Anterior cingulate cortex (tissue), 58 donors: ENCODE measurements at regions not wholly inside any gene's neighbourhood (a gene's known extent, or its start where the extent isn't known, plus 50 kb on each side); places are given as distances from the start of the nearest gene placed in this dataset.

Experiments used
- DNase-seq, 58 donors: peaks; one replicate each; lab custom pipeline; 2025; lab: John Stamatoyannopoulos, UW

DNA sequence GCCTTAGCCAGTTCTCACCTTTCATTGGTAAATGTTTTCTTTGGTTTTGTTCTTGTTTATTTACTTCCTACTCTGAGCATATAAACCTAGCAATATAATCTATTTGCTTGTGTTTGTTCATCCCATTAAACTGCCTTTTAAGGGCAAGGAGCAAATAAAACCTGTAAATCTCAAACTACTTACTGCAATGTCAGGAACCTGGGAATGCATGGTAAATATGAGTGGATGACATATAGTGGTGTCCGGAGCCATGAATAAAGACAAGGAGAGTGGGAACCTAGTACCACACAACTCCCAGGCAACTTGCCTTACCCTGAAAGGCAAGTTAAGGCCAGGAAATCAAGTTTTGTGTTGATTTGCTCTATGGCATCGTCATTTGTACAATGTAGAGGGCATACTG lies 1133.7 kb upstream of the NCAM2 start:
- DNase-seq, result no peak

- no peak for DNase-seq
Measured at GRCh38 chr21:19870682-19871081, 1127.5 kb upstream of the NCAM2 start.

DNA sequence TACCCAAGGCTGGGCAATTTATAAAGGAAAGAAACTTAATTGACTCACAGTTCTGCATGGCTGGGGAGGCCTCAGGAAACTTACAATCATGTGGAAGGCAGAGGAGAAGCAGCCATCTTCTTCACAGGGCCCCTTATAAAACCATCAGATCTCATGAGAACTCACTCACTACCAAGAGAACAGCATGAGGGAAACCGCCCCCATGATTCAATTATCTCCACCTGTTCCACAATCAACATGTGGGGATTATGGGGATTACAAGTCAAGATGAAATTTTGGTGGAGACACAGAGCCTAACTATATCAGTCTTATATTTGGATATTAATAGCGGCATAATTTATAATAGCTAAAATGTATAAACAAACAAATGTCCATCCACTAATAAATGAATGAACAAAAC lies 1123.7 kb upstream of the NCAM2 start:
- no peak for DNase-seq

GRCh38 chr21:19878133-19878532 lies 1120.1 kb upstream of the NCAM2 start:
- DNase-seq, result no peak

DNA sequence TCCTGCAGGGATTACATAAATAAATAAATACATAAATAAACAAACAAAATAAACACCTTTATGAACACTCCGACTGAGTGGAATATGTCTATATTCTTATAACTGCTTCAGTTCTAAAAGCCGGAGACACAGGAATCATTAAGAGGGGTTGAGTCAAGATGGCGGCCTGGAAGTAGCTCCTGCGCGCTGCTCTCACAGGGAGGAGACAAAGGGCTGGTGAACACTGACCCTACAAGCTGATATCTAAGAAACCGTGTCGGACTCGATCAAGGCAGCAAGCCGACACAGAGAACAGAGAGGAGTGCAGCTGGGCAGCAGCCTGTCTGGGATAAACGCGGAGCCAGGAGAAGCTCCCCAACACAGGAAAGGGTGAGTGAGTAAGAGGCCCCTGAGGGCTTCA lies 1098.6 kb upstream of the NCAM2 start:
- no peak for DNase-seq

DNA sequence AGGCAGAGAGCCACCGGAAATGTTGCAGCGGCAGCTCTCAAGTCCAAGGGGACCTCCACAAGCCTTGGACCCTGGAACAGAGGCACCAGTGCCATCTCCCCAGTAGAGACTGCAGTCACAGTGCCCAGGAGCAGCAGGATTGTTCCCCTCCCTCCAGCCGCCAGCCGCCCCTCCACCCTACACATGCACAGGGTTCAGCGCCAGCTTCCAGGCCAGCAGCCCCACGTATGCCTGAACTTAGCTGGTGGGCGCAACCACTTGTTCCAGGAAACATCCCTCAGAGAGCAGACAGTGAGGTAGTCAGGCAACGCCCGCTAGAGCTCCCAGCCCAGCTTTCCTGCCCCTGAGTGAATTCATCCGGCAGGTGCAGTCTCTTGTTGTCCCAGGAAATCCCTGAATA lies 1098.1 kb upstream of the NCAM2 start:
- DNase-seq, result no peak

GRCh38 chr21:19908390-19908789 lies 1089.8 kb upstream of the NCAM2 start:
- DNase-seq, result no peak

DNA sequence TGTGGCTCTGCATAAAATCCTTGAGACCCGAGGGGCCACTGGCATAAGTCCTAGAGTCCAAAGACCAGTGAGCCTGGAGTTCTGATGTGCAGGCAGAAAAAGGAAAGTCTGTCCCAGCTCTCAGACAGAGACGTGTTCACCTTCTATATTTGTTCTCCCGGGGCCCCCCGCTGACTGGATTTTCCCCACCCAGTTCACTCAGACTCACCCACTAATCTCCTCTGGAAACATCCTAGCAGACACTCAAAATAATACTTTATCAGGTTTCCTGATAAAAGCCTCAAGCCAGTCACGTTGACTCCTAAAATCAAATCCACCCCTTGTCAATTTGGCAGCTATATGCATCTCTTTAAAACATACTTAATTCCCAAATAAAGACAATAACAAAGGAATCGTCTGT lies 1084.2 kb upstream of the NCAM2 start:
- no peak for DNase-seq

- no peak for DNase-seq
Measured at GRCh38 chr21:19921211-19921610, 1077.0 kb upstream of the NCAM2 start.

- no peak for DNase-seq
Measured at GRCh38 chr21:19922122-19922521, 1076.1 kb upstream of the NCAM2 start.

- DNase-seq, result no peak
Measured at GRCh38 chr21:19935467-19935866, 1062.7 kb upstream of the NCAM2 start.

DNA sequence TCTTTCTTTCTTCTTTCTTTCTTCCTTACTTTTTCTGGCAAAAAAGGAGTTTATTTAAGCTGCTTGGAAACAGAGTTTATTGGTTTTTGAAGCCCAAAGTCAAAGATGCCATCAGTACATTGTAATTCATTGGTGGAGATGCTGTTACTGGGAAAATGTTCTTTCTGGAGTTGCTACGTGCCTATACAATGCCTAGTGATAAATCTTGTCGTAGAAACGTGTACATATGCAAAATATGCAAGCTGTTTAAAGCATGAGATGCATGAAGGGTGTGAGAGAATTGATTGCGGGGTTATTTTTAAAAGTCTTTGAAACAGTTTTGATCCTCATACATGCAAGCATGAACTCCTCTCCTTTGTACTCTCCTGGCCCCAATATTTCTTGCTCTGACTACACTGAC lies 1060.6 kb upstream of the NCAM2 start:
- no peak for DNase-seq

DNA sequence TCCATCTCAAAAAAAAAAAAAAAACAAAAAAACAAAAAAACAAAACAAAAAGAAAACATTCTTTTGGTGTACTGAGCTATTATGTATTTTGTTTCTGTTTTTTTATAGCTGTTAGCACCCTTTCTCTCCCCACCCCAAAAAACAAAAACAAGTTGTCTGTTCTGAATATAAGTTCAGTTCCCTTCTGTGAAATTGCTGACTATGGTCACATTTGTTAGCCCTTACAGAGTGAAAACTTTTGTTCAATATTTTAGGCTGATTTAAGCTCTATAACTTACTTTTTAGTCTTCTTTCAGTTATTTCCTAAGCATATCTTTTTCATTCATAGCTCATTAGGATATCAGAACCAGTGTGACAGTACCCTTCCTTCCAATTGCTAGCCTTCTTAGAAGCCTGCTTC lies 1056.6 kb upstream of the NCAM2 start:
- no peak for DNase-seq

DNA sequence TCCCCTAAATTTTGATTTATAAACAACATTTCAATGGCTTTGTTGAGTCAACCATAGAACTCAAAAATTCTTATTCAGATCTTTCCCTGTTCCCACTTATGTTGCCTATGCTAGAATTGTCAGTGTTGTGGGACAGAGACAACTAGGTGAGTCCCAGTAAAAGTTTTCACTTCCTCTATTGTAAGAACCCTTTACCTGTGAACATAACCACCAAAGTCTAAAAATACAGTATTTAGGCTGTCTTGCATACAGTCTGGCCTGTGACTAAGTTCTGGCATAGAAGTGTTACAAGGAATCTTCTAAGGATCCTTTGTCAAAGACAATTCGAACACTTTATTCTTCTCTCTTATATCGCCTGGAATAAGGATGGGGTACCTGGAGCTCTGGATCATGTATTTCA lies 1047.9 kb upstream of the NCAM2 start:
- DNase-seq, result no peak

GRCh38 chr21:19969156-19969555 lies 1029.1 kb upstream of the NCAM2 start:
- no peak for DNase-seq

GRCh38 chr21:19981938-19982337 lies 1016.3 kb upstream of the NCAM2 start:
- DNase-seq, result no peak

- DNase-seq, result no peak
Measured at GRCh38 chr21:19986396-19986795, 1011.8 kb upstream of the NCAM2 start.

DNA sequence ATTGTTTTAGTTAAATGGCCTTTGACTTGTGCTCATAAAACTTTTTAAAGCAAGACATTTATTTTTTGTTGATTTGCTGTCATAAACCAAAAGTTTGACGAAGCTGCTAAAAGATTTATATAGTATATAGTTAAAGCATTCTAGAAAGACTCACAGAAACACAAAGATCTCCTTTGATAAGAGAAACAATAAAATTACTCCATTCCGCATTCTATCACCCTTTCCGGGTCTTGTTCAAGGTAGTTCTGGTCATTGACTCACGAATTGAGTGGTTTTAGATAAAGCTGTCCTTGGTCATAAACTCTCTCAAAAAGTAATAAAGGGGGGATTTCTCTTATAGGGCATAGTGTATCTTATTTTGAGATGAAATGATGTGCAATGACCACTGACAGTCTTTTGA lies 1010.5 kb upstream of the NCAM2 start:
- no peak for DNase-seq

DNA sequence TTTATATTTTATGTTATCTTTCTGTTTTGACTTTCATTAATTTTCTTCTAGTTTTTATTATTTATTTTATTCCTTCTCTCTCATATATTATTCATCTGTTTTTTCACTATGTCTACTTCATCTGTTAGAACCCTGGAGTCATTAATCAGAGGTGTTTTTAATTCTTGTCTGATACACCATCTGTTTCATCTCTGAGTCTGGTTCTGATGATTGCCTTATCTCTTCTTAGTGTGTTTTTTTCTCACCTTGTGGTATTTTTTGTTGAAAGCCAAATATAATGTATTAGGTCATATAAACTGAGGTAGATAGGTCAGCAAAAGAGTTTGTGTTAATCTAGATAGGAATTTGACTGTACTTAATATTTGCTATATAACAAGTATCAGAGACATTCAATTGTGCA lies 1005.7 kb upstream of the NCAM2 start:
- DNase-seq, result no peak

GRCh38 chr21:19993268-19993667 lies 1004.9 kb upstream of the NCAM2 start:
- DNase-seq, result no peak

DNA sequence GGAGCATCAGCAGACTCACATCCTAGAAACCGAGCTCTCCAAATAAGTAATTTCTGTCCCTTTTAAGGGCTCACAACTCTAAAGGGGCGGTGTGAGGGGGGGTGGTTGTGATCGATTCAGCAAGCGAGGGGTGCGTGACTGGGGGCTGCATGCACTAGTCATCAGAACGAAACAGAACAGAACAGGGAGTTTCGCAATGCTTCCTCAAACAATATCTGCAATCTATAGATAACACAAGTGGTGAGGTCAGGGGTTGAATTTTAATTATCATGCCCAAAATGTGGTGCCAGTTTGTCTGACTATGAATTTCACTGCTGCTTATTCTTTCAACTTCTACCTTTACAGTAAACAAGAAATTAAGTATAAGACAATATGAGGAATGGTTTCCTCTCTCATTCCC lies 1003.0 kb upstream of the NCAM2 start:
- DNase-seq, result no peak

DNA sequence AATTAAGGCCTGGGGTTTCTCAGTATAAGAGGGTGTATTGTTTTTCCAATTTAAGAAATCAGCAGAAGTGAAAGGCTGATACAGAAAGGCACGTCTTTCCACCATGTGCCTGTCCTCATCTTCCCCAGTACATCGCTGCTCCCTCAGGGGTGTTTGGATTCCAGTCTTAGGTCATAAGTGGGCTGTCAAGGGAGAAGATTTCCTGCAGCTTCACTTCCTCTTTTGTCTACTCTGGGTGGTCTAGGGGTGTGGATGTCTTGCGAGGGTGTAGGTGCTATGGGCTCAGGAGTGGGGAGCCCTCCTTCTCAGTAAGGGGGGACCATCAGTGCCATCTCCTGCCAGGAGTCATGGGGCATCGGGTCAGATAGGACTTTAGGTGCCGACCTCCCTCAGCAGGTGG lies 999.8 kb upstream of the NCAM2 start:
- DNase-seq, result no peak

DNA sequence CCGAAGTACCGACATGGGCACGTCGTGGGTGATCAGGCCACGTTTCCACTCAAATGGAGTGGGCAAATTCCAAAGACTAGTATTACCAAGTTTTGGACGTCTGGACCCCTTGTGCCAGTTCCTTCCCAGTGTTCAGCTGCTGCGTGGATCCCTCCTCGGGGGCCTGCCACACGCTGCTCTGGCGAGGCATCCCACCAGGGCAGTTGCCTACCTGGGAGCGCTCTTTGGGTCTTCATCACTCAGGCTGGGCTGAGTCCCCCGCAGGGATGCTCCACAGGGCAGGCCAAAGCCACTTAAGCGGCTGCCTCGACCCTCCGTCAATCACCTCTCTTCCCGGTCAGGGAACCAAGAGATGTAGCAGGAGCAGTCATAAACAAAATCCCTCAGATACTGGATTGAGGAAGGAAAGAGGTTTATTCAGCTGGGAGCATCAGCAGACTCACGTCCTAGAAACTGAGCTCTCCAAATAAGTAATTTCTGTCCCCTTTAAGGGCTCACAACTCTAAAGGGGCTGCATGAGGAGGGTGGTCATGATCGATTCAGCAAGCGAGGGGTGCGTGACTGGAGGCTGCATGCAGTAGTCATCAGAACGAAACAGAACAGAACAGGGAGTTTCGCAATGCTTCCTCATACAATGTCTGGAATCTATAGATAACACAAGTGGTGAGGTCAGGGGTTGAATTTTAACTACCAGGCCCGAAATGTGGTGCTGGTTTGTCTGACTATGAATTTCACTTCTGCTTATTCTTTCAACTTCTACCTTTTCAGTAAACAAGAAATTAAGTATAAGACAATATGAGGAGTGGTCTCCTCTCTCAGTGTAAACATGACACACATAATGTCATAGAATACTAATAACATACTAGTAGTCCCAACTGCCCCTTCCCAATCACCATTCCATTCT lies 998.6 kb upstream of the NCAM2 start:
- no peak for DNase-seq
